ENCODE measurements at regions not wholly inside any gene's neighbourhood (a gene's known extent, or its start where the extent isn't known, plus 50 kb on each side); places are given as distances from the start of the nearest gene placed in this dataset.
A peak's percentile ranks its signal among the peaks of the same experiment; 100 is the strongest.

GRCh38 chr3:22117751-22118346 lies 366.8 kb upstream of the ZNF385D start:
- DNase-seq = peak; percentile 14

GRCh38 chr3:22118542-22118941 lies 367.5 kb upstream of the ZNF385D start:
- DNase-seq = no peak

GRCh38 chr3:22121068-22121701 lies 370.2 kb upstream of the ZNF385D start:
- DNase-seq = no peak

- DNase-seq = no peak
These were observed 371.6 kb upstream of the ZNF385D start for GRCh38 chr3:22122567-22122966.

GRCh38 chr3:22129101-22129500 lies 378.1 kb upstream of the ZNF385D start:
- no peak for DNase-seq

- no peak for DNase-seq
These were observed 390.8 kb upstream of the ZNF385D start for GRCh38 chr3:22141769-22142168.

GRCh38 chr3:22147161-22147560 lies 396.2 kb upstream of the ZNF385D start:
- DNase-seq = no peak

GRCh38 chr3:22156868-22157267 lies 405.9 kb upstream of the ZNF385D start:
- no peak for DNase-seq

GRCh38 chr3:22157848-22158247 lies 406.8 kb upstream of the ZNF385D start:
- DNase-seq = no peak

- DNase-seq = no peak
These were observed 408.1 kb upstream of the ZNF385D start for GRCh38 chr3:22159004-22159695.

- no peak for DNase-seq
These were observed 410.3 kb upstream of the ZNF385D start for GRCh38 chr3:22161315-22161714.

- no peak for DNase-seq
These were observed 419.4 kb upstream of the ZNF385D start for GRCh38 chr3:22170370-22170769.

GRCh38 chr3:22172964-22173363 lies 422.0 kb upstream of the ZNF385D start:
- DNase-seq = no peak

GRCh38 chr3:22175947-22176346 lies 424.9 kb upstream of the ZNF385D start:
- no peak for DNase-seq

GRCh38 chr3:22176911-22177310 lies 425.9 kb upstream of the ZNF385D start:
- no peak for DNase-seq

- no peak for DNase-seq
These were observed 438.6 kb upstream of the ZNF385D start for GRCh38 chr3:22189616-22190015.

GRCh38 chr3:22199095-22199494 lies 448.1 kb upstream of the ZNF385D start:
- DNase-seq = no peak

- no peak for DNase-seq
These were observed 457.8 kb upstream of the ZNF385D start for GRCh38 chr3:22208844-22209243.

- no peak for DNase-seq
These were observed 458.6 kb upstream of the ZNF385D start for GRCh38 chr3:22209578-22209977.

- no peak for DNase-seq
These were observed 459.7 kb upstream of the ZNF385D start for GRCh38 chr3:22210693-22211092.

- no peak for DNase-seq
These were observed 465.6 kb upstream of the ZNF385D start for GRCh38 chr3:22216601-22217000.

GRCh38 chr3:22225161-22225560 lies 474.2 kb upstream of the ZNF385D start:
- DNase-seq = no peak

- DNase-seq = no peak
These were observed 477.7 kb upstream of the ZNF385D start for GRCh38 chr3:22228705-22229104.

GRCh38 chr3:22231061-22231460 lies 480.1 kb upstream of the ZNF385D start:
- no peak for DNase-seq
